HFFc6 (cell line): ENCODE measurements at regions not wholly inside any gene's neighbourhood (a gene's known extent, or its start where the extent isn't known, plus 50 kb on each side); places are given as distances from the start of the nearest gene placed in this dataset.

Source experiments
- DNase-seq: peaks from one replicate; pipeline ENCODE4 v3.0.0-alpha.2; 2018
- H3K27ac Mint-ChIP-seq: 2 replicates; pipeline ENCODE4 v1.8.0; 2020; ENCODE audit warnings: mild to moderate bottlenecking, mixed read lengths
- H3K27me3 Mint-ChIP-seq: 2 replicates; pipeline ENCODE4 v1.8.0; 2021; ENCODE audit warnings: mild to moderate bottlenecking, moderate library complexity, mixed read lengths; ENCODE audit not compliant: insufficient read depth
- H3K36me3 Mint-ChIP-seq: 2 replicates; pipeline ENCODE4 v1.8.0; 2021; ENCODE audit warnings: low read depth, mixed read lengths
- H3K4me1 Mint-ChIP-seq: 2 replicates; pipeline ENCODE4 v1.8.0; 2020; ENCODE audit warnings: low read depth, mixed read lengths
- H3K4me3 Mint-ChIP-seq: 2 replicates; pipeline ENCODE4 v1.8.0; 2020; ENCODE audit warnings: mild to moderate bottlenecking, moderate library complexity, mixed read lengths
- H3K9me3 Mint-ChIP-seq: 2 replicates; pipeline ENCODE4 v1.8.0; 2020; ENCODE audit warnings: mild to moderate bottlenecking, mixed read lengths
- CTCF ChIP-seq: fragments of 200-600 bp; sonication (generic); IDR thresholded peaks from 2 replicates; pipeline ENCODE4 v1.5.0; 2021; ENCODE audit warnings: antibody characterized with exemption, mild to moderate bottlenecking

- H3K27me3 Mint-ChIP-seq: no peaks in the 10 kb centered on the region
- no peak for DNase-seq
- no peak overlapping the region for H3K4me3 Mint-ChIP-seq
- H3K27ac Mint-ChIP-seq: no peak overlapping the region
- TF ChIP-seq CTCF: no peak
- peaks cover 4% of the 10 kb centered on the region; the same call in 1 of the 2 replicates for H3K9me3 Mint-ChIP-seq
- peaks cover 4% of the 10 kb centered on the region; the same call in 1 of the 2 replicates for H3K4me1 Mint-ChIP-seq
- H3K36me3 Mint-ChIP-seq: peaks cover 8% of the 10 kb centered on the region; the same call in 1 of the 2 replicates
Measured at GRCh38 chr13:73281746-73282145, 222.9 kb downstream of the KLF5 start.

- no peak for DNase-seq
- Mint-ChIP-seq H3K27me3 (no peaks in the 10 kb centered on the region), H3K9me3 (peaks cover 4% of the 10 kb centered on the region; the same call in 1 of the 2 replicates), H3K4me3 (no peak overlapping the region), H3K36me3 (peaks cover 8% of the 10 kb centered on the region; the same call in 1 of the 2 replicates), H3K27ac (no peak overlapping the region), H3K4me1 (peaks cover 33% of the 10 kb centered on the region)
- TF ChIP-seq CTCF: no peak
Measured at GRCh38 chr13:73278186-73278585, 219.4 kb downstream of the KLF5 start.

GRCh38 chr13:73275163-73275562 is 216.4 kb downstream of the KLF5 start:
- H3K27me3 Mint-ChIP-seq: no peaks in the 10 kb centered on the region
- peak overlapping the region; percentile 96 for H3K27ac Mint-ChIP-seq
- H3K9me3 Mint-ChIP-seq: peaks cover 4% of the 10 kb centered on the region
- TF ChIP-seq CTCF: peak; percentile 52
- H3K4me1 Mint-ChIP-seq: peaks cover 52% of the 10 kb centered on the region
- no peak for DNase-seq
- peak overlapping the region; percentile 77; the same call in 1 of the 2 replicates for H3K4me3 Mint-ChIP-seq
- peaks cover 8% of the 10 kb centered on the region for H3K36me3 Mint-ChIP-seq

GRCh38 chr13:73274147-73274546 is 215.3 kb downstream of the KLF5 start:
- Mint-ChIP-seq H3K4me3 (peak overlapping the region; percentile 77), H3K9me3 (peaks cover 4% of the 10 kb centered on the region), H3K27me3 (no peaks in the 10 kb centered on the region), H3K4me1 (peaks cover 52% of the 10 kb centered on the region), H3K27ac (peak overlapping the region; percentile 96), H3K36me3 (peaks cover 15% of the 10 kb centered on the region)
- peak; percentile 64 for DNase-seq
- TF ChIP-seq CTCF: no peak

- Mint-ChIP-seq H3K36me3 (peaks cover 15% of the 10 kb centered on the region), H3K4me1 (peaks cover 52% of the 10 kb centered on the region), H3K27me3 (no peaks in the 10 kb centered on the region), H3K9me3 (peaks cover 4% of the 10 kb centered on the region), H3K27ac (peak overlapping the region; percentile 96), H3K4me3 (peak overlapping the region; percentile 77; the same call in 1 of the 2 replicates)
- no peak for TF ChIP-seq CTCF
- peak; percentile 86 for DNase-seq
Measured at GRCh38 chr13:73273745-73274144, 214.9 kb downstream of the KLF5 start.

GRCh38 chr13:73273276-73273675 is 214.5 kb downstream of the KLF5 start:
- Mint-ChIP-seq H3K4me3 (no peak overlapping the region), H3K36me3 (peaks cover 15% of the 10 kb centered on the region), H3K4me1 (peaks cover 57% of the 10 kb centered on the region), H3K27ac (peak overlapping the region; percentile 48), H3K27me3 (no peaks in the 10 kb centered on the region), H3K9me3 (peaks cover 4% of the 10 kb centered on the region)
- no peak for DNase-seq
- no peak for TF ChIP-seq CTCF
